HepG2 (cell line): ENCODE measurements at regions not wholly inside any gene's neighbourhood (a gene's known extent, or its start where the extent isn't known, plus 50 kb on each side); places are given as distances from the start of the nearest gene placed in this dataset.
"Not testable (repeated sequence)": the region's sequence is repeated elsewhere in the genome, so short reads cannot be mapped to it uniquely, and the experiment has no call there.

Experiments
- ATAC-seq: fragments of 200-7000 bp; cut with Tn5 transposase; 3 replicates; pipeline ENCODE4 v1.9.1; 2020; ENCODE audit warnings: mild to moderate bottlenecking, moderate library complexity
- BruUV-seq: library from RNA; stranded (reverse); fragments of 400-500 nt; replicated peaks from 2 replicates; lab custom pipeline; 2021; lab: Mats Ljungman, UMichigan
- CTCF ChIA-PET: fragments of 300-600 bp; formaldehyde crosslinking; extraction: SDS; loops from one replicate; lab custom pipeline; 2021; ENCODE audit warnings: low total read pairs, inconsistent platforms, low intra/inter-chr PET ratio; lab: Yijun Ruan, JAX
- POLR2A ChIA-PET: fragments of 350-600 bp; sonication (Branson Sonifier 250); formaldehyde crosslinking; loops from one replicate; lab custom pipeline; 2020; ENCODE audit warnings: antibody characterized with exemption, inconsistent platforms; lab: Yijun Ruan, JAX
- DNase-seq: peaks from one replicate; pipeline ENCODE4 v3.0.0-alpha.2; 2015; ENCODE audit warnings: low spot score
- FAIRE-seq: peaks from 3 replicates; lab custom pipeline; 2011; peaks lifted over from hg19 to GRCh38; lab: Jason Lieb, UNC
- H2AFZ ChIP-seq: one replicate; pipeline ENCODE4 v1.6.1; 2011; ENCODE audit warnings: low read length, inconsistent platforms
- H3K27ac ChIP-seq: fragments of 300-600 bp; 3 replicates; pipeline ENCODE4 v1.8.0; 2011; ENCODE audit warnings: mixed run types, mild to moderate bottlenecking, mixed read lengths, low read length, inconsistent platforms; ENCODE audit not compliant: insufficient read depth; ENCODE audit errors: extremely low read length
- H3K27me3 ChIP-seq, 2 experiments: fragments of 200-600 bp in 1 of 2; 2 replicates in 1 of 2; 3 replicates in 1 of 2; pipeline versions ENCODE4 v1.6.0 to v1.8.0; 2011; ENCODE audit warnings: low read length in 2 of 2, mild to moderate bottlenecking in 2 of 2, moderate library complexity in 2 of 2, inconsistent platforms in 1 of 2; ENCODE audit not compliant: insufficient read depth in 2 of 2, control insufficient read depth in 1 of 2
- H3K36me3 ChIP-seq, 2 experiments: fragments of 200-600 bp in 1 of 2; replicated peaks in 1 of 2; 2 replicates in 1 of 2; 3 replicates in 1 of 2; pipeline versions ENCODE4 v1.5.1 to v1.8.0; 2011; ENCODE audit warnings: low read length in 2 of 2, inconsistent platforms in 1 of 2; ENCODE audit not compliant: insufficient read depth in 2 of 2, control insufficient read depth in 1 of 2
- H3K4me1 ChIP-seq: 2 replicates; pipeline ENCODE4 v1.5.1; 2012; ENCODE audit warnings: low read length, inconsistent platforms; ENCODE audit not compliant: insufficient read depth
- H3K4me2 ChIP-seq: 2 replicates; pipeline ENCODE4 v1.6.0; 2011; ENCODE audit warnings: low read depth, low read length, inconsistent platforms
- H3K4me3 ChIP-seq, 3 experiments: fragments of 200-600 bp in 1 of 3; sonication (generic), shearing (Covaris generic) in 1 of 3; replicated peaks in 1 of 3; 2 replicates each; pipeline ENCODE4 v1.5.1; 2011 to 2016; ENCODE audit warnings: low read length in 3 of 3, inconsistent platforms in 2 of 3, low read depth in 2 of 3, mild to moderate bottlenecking in 2 of 3, control low read depth in 1 of 3, mixed read lengths in 1 of 3; ENCODE audit not compliant: insufficient read depth in 1 of 3
- H3K79me2 ChIP-seq: one replicate; pipeline ENCODE4 v1.6.1; 2011; ENCODE audit warnings: low read length, inconsistent platforms; ENCODE audit not compliant: insufficient read depth
- H3K9ac ChIP-seq: 2 replicates; pipeline ENCODE4 v1.6.0; 2011; ENCODE audit warnings: mild to moderate bottlenecking, low read depth, low read length, inconsistent platforms; ENCODE audit not compliant: insufficient read depth
- H3K9me3 ChIP-seq: 2 replicates; pipeline ENCODE4 v1.5.1; 2012; ENCODE audit warnings: mild to moderate bottlenecking, low read length
- H4K20me1 ChIP-seq: 2 replicates; pipeline ENCODE4 v1.6.0; 2011; ENCODE audit warnings: inconsistent platforms, mild to moderate bottlenecking, low read length, moderate library complexity; ENCODE audit not compliant: insufficient read depth
- MATR3 ChIP-seq: sonication (generic); formaldehyde crosslinking; IDR thresholded peaks from 2 replicates; pipeline ENCODE4 v1.4.0; 2020; ENCODE audit warnings: missing genetic modification reagents
- NCOA1 ChIP-seq: sonication (generic); formaldehyde crosslinking; IDR thresholded peaks from 2 replicates; pipeline ENCODE4 v1.9.0; 2021; ENCODE audit warnings: missing genetic modification reagents
- NFRKB ChIP-seq: fragments of 450-650 bp; IDR thresholded peaks from 2 replicates; pipeline ENCODE4 v1.6.1; 2017
- PCBP2 ChIP-seq: fragments of 200-400 bp; formaldehyde crosslinking; optimal IDR thresholded peaks from 2 replicates; pipeline ENCODE3; 2018; ENCODE audit warnings: low read length, low read depth; ENCODE audit not compliant: poor library complexity, severe bottlenecking
- RELA ChIP-seq: sonication (generic); formaldehyde crosslinking; IDR thresholded peaks from 2 replicates; pipeline ENCODE4 v1.4.0; 2020; ENCODE audit warnings: missing genetic modification reagents
- SCMH1 ChIP-seq: sonication (generic); formaldehyde crosslinking; IDR thresholded peaks from 2 replicates; pipeline ENCODE4 v1.9.0; 2021; ENCODE audit warnings: missing genetic modification reagents, mild to moderate bottlenecking, borderline replicate concordance
- TEAD3 ChIP-seq: optimal IDR thresholded peaks from 2 replicates; pipeline ENCODE3; 2016; ENCODE audit warnings: borderline replicate concordance
- ZNF350 ChIP-seq: sonication (generic); formaldehyde crosslinking; IDR thresholded peaks from 2 replicates; pipeline ENCODE4 v1.4.0; 2020; ENCODE audit warnings: mild to moderate bottlenecking, low read depth, missing genetic modification reagents, borderline replicate concordance
- ZNF629 ChIP-seq: sonication (generic); formaldehyde crosslinking; conservative IDR thresholded peaks from 2 replicates; pipeline ENCODE4 v1.5.0; 2020; ENCODE audit warnings: missing genetic modification reagents
- WGBS: methylation state at CpG from one replicate; pipeline ENCODE4 v1.1.6; 2017; ENCODE audit warnings: low lambda C conversion rate; 5-methylcytosine and 5-hydroxymethylcytosine counted together
- in situ Hi-C: cut with HindIII; loops from 2 replicates; pipeline ENCODE4 v1.10.0; 2017; ENCODE audit warnings: low pct_unique_long_range_greater_than_20kb; ENCODE audit not compliant: extremely low pct_ligation_motif_present
- intact Hi-C: fragments of 100-400 bp; cut with micrococcal nuclease; formaldehyde crosslinking; loops from one replicate; pipeline ENCODE4 v1.10.0; 2022; ENCODE audit not compliant: unreplicated experiment
- small RNA-seq, 3 experiments: library from RNA; depleted of rRNA; stranded (forward); fragments of <200 nt; gene quantifications; one replicate each; pipeline ENCODE3, GENCODE V24; 2012; ENCODE audit warnings: low read depth in 2 of 3, low replicate concordance in 1 of 3; ENCODE audit not compliant: insufficient read length in 3 of 3, insufficient read depth in 2 of 3

- Histone ChIP-seq H3K36me3 (no peaks in the 10 kb centered on the region), H3K9ac (no peak overlapping the region), H3K9me3 (no peaks in the 10 kb centered on the region), H3K4me2 (no peak overlapping the region), H3K4me3 (no peak overlapping the region), H4K20me1 (no peaks in the 10 kb centered on the region), H3K79me2 (no peaks in the 10 kb centered on the region), H3K27me3 (peaks cover 2 to 3% of the 10 kb centered on the region in 2 experiments; a peak in 2 of 5 replicates), H3K4me1 (no peaks in the 10 kb centered on the region), H2AFZ (no peak overlapping the region), H3K27ac (no peak overlapping the region)
- ATAC-seq (no peak), DNase-seq (no peak), FAIRE-seq (no peak)
- in situ Hi-C loops (no loop called here), intact Hi-C loops (no loop called here)
- TF ChIP-seq PCBP2 (no peak), RELA (CRISPR knock-in tag) (no peak), ZNF350 (no peak), NFRKB (no peak), NCOA1 (CRISPR knock-in tag) (no peak), ZNF629 (CRISPR knock-in tag) (no peak), MATR3 (CRISPR knock-in tag) (no peak), SCMH1 (CRISPR knock-in tag) (no peak), TEAD3 (CRISPR knock-in tag) (no peak)
- no TSS peak for BruUV-seq
- CTCF ChIA-PET, result no interaction called here
- POLR2A ChIA-PET, result no interaction called here
- WGBS, result 21% methylated on average over 5 of the region's 5 CpGs
These were observed 53.0 kb upstream of the HABP2 start for GRCh38 chr10:113499806-113500205.

GRCh38 chr10:113501031-113501430 is 51.8 kb upstream of the HABP2 start:
- intact Hi-C loops, H3K27me3 ChIP-seq, H3K4me3 ChIP-seq, H4K20me1 ChIP-seq, H3K9me3 ChIP-seq, H3K36me3 ChIP-seq, H3K27ac ChIP-seq, CTCF ChIA-PET, H3K9ac ChIP-seq, POLR2A ChIA-PET, DNase-seq, ATAC-seq, H3K4me2 ChIP-seq, H3K4me1 ChIP-seq, in situ Hi-C loops, BruUV-seq, H3K79me2 ChIP-seq, FAIRE-seq, H2AFZ ChIP-seq: not testable (repeated sequence)
- 31% methylated on average over 6 of the region's 6 CpGs for WGBS

Small RNAs in the stretch of these regions (small RNA-seq; reads per million reads assigned to genes)
- 0 reads per million in 3 experiments for gene RNU7-165P
